ENCODE measurements at regions not wholly inside any gene's neighbourhood (a gene's known extent, or its start where the extent isn't known, plus 50 kb on each side); places are given as distances from the start of the nearest gene placed in this dataset.

DNA sequence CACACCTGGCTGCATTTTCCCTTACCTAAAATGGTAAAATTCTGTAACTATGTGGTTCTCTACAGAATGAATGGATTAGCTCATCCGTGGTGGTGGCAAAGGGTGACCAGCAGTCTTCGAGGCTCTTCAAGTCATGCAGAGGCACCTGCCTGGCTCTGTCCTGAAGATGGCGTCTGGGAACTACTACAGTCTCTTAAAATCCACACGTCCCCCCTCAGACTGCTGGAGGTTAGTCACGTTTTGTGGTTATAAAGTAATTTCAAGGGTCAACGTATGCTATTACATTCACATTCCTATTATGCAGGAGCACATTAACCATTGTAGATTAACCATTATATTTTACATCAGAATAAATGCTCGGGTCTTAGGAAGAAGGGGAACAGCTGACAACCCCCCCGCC is 616.7 kb downstream of the GALR1 start:
- DNase-seq: no peak

DNA sequence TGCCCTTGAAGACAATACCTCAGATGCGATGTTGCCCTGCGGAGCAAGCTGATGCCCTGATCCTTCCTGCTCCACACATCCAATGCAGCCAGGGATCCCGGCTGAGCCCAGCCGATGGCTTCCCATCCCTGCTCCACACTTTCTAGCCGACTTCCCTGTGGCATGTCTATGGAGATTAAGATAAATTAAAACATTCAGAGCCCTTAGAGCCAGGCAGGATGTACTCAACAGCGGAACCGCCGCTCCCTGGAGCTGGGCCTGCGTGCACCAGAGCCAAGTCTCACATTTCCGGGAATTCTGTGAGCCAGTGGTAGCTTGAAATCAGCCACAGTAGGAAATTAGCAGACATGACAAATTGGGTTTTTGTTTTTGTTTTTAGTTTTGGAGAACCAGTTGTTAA is 620.6 kb downstream of the GALR1 start:
- no peak for DNase-seq

DNA sequence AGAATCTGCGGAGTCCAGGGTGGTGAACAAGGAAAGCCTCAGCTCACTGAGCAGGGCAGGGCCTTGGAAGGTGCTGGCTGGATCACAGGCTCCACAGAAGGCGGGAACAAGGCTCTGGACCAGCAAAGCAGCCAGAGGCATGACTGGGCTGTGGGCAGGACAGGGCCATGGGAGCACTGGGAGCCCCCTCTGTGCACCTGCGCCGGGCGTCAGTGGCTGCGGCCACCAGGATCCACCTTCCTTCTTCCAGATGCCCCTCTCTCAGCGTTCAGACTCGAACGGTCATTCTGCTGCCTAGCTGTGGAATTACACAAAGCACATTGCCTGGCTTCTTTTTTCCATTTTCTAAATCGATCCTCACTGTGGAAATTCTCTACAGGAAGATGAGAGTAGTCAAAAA is 621.2 kb downstream of the GALR1 start:
- no peak for DNase-seq

DNA sequence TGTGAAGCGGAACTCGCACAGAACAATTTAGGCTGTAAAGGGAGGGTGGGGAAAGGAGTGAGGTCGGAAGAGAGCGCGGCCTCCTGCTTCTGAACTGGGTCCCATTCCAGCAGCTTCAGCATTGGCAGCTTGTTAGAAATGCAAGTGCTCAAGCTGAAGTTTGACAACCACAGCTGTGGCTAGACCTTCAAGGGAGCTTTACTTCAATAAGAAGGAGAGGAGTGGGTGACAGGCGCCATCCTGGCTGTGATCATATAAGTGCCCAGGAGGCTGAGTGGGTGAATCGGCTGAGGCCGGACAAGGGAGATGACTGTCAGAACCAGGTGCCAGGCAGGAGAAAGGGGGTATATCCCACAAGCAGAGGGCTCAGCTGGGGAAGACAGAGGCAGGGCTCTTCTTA is 622.5 kb downstream of the GALR1 start:
- DNase-seq: no peak

DNA sequence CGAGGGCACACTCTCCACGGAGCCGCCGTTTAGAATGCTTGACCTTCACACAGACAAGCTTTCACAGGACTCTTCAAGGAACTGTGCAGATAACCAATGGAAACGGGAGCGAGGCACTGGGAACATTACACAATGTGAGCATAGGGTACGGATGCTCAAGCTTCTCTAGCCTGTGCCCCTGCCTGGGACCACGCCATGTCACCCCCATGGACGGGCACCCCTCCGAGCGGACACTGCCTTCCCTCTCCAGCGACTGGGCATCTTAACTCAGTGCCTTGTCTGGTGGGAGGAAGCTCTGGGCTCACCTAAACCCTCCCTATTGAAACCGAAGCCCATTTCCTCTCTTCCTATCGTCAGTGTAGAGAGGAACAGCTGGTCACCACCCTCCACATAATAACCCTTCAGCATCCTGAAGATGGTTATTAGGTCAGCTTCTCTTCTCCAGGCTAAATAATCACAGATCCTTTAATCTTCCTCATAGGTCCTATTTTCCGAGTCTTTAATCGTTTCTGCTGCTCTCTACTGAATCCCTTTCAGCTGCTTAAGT is 626.7 kb downstream of the GALR1 start:
- DNase-seq: no peak

DNA sequence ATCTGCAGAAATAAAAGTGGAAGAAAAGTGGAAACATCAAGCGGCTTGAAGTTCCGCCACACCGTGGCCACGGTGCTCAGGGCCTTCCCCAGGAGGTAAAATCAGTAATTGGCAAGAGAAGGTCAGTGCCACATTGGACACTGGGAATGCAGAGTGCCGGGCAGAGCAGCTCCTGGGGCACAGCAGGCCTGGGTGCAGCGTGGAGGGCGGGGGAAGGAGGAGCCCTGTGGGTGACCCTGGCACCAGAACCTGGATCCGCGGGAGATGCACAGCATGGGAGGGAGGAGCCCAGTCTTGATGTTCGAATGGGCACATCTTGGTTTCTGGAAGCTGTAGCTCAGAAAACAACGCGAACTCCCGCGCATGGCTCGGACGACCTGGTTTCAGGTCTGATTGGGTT is 630.2 kb downstream of the GALR1 start:
- DNase-seq: no peak

DNA sequence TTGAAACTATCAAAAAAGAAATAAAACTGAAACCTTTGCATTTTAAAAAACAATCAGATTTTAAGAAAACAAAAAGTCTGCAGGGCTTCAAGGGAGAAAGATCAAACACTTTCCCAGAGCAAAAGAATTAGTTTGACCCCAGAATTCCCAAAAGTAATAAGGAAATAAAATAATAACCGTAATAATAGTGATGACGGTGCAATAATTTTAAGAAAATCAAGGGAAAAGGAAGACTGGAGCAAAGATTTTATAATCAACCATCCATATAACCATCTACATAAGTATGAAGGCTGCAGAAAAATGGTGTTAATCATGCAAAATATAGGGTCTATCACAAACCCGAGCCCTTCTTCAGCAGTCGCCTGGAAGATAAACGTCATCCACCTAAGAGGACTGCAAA is 634.8 kb downstream of the GALR1 start:
- DNase-seq: no peak

DNA sequence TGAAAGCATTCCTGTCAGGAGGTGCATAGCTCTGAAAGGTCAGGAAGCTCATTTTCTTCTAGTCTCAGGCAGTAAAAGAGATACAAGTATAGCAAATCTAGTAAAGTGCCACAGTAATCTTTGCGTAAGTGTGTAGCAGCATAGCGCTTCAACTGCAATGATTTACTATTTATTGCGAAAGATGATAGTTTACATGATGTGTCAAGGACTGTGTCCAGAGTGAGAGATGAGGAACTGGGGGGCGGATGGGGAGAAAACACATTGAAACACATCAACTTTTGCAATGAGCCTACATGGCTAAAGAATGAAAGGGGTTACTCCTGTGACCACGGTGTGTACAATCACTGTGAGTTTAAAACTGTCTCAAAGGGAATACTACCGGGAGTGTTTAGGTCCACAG is 644.4 kb downstream of the GALR1 start:
- no peak for DNase-seq

DNA sequence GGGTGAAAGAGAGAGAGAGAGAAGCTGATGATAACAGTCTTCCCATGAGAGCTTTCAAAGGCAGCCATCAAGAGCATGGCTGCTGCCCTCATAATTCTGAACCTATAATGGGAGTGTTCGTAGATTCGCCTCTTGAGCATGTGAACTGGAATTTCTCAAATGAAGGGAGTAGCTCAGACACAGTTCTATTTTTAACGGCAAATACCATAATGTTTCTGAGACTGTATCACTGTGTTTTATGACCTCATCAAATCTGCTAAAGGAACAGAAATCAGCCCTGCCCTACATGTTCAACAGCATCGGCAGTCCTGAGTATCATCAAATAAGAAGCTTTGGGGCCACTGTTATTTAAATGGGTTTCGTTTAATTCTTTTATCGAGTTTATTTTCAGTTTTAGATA is 645.6 kb downstream of the GALR1 start:
- no peak for DNase-seq

DNA sequence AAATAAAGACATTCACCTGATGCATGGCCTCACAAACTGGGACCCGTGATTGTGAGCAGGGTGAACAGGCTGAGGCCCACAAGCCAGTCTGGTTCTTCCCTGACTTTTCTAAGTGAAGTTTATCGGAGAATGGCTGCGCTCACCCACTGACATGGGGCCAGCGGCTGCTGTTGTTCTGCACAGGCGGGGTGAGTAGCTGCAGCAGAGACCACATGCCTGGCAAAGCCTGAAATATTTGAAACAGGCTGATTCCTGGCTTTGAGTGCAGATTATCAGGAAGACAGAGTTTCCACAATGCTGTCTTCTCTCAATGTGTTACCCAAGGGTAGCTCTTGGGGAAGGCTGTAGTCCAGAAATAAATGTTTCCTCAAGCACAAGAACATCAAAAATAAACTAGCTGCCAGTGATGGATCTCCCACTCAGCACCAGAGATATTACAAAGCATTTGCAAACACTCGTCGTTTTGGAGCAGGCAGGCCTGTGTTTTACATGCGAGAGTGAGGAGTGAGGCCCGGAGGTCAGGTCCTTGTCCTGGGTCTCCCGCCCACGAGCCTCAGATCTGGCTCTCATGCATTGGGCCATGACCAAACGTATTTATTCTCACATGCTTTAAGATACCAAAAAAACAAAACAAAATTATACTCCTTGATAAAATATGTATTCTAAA is 647.1 kb downstream of the GALR1 start:
- no peak for DNase-seq

DNA sequence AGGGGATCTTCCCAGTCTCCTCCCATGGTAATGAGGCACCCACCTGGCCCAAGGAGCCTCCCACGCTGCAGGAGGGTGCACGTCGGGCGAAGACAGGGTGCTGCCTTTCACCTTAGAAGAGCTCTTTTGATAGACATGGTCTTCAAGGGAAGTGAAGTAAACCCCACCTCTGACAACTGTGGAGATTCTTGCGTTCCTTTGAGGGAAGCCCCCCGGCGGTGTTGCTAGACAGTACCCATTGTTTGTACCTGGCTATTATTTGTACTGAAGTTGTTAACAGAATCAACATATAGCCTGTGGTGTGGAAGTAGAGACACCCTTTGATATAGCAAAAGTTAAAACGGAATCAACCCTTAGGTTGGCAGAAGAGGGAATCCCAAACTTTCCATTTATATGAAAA is 648.0 kb downstream of the GALR1 start:
- DNase-seq: no peak

DNA sequence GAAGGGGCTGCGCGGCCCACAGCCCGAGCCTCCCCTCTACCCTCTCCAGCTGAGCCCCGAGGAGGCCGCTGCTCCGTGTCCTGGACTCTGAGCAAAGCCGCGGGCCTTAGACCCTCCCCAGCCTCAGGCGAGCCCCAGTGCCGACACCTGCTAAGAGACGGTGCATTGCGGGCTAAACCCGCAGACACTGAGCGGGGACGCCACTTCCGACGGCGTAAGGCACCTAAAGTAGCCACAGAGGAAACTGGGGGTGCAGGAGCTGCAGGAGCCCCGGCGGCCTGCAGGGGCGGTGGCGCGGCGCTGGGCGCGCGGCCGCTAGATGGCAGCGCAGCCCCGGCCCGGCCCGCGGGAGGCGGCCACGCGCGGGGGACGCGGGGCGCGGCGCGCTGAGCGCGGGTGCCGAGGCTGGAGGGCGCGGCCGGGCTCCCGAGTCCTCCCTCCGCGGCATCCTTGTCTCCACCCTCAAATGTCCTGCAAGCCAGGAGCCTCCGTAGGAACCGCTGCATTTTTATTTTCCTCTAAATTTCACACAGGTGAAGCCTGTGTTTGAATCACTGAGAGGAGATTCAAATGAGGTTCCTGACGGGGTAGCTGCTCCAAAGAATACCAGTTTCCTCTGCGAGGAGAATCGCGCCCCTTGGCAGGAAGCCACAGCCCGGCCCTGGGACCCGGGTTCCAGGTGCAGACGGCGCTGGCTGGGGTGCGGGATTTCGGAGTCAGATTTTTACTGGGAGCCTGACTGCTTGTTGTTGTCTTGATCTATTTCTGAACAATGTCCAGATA is 650.5 kb downstream of the GALR1 start:
- DNase-seq: peak; percentile 80

DNA sequence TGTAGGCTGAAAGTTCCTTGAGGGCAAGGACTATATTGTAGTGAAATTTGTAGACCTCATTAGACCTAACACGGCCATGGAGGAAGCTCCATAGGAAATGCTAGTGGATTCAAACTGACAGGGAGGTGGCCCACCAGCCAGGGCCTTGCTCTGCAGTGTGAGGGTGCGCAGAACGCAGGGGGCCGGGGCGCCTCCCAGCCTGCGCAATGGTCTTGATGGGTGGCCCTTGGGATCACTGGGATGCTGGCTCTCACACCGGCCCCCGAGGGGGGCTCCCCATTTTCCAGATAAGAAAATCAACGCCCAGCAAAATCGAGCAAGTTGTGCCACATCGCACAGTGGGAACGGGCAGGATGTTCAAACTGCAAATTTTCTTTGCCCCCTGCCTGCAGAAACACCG is 655.4 kb downstream of the GALR1 start:
- DNase-seq: no peak

DNA sequence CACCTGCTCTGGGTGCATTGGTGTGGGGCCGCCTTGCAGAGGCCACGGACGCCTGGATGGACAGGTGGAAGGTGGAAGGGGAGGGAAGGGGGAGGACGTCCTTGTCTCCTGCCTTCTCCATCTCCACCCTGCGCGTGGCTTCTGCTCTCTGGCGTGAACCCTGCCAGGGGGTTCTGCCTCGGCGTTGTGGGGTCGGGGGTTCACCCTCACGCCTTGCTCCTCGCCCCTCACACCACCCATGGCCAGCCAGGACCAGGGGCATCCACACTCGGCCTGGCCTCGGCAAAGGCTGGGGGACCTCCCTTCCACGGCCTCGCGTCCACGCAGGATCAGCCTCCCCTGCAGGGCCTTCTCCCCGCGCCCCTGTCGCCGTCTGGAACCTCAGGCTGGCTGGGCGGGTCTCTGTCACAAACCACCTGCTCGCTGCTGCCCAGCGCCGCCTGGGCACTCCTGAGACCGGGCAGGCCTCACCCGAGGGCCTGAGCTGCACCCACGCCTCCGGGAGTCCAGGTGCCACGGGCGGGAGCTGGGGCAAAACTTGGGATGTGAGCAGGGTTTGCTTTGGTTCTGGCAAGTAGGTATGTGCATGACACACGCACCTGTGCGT is 655.9 kb downstream of the GALR1 start:
- DNase-seq: no peak

DNA sequence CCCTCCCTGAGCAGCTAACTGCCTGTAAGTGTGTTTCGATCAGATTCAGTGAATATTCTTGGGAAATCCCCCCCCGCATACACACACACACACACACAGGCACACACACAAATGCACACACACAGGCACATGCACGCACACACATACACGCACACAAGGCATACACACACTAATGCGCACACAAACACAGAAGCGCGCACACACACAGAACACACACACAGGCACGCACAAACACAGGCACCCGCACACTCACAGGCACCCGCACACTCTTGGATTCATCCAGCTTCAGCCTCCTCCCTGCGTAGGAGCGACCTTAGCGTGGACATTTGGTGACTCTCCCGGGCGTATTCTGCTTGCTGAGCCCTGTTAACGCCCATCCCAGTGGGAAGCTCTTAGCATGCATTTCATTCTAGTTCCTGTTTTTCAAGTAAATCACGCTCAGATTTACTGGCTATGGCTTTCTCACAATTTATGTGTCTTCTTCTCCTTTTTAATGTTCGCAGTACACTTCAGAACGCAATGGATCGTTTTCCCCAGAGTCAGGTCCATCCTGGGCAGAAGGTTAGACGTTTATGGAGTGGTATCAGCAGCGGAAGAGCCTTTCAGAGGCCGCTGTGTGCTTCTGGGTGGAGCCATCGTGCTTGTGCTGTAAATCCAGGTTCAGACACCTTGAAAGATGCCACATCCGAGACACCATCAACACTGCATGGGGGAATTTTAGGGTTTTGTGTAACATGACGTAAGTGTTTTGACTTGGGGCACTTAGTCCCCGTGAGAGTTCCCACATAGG is 656.6 kb downstream of the GALR1 start:
- DNase-seq: no peak

DNA sequence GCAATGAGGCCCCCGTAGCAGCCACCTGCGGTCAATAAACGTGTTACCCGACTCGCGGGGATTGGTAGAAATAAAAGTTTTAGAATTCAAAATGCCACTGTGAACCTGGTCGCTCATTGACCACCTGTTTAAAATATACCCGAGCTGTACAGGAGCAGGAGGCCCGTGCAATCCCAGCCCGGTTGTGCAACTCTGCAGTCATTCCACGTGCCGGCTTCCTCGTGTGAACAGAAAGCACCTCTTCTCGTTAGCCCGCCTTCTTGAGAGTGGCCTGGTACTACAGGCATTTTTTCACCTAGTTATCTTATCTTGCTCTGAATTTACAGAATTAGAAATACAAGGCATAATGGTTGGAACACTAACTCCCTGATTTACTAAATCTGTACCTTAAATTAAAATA is 660.7 kb downstream of the GALR1 start:
- DNase-seq: no peak

DNA sequence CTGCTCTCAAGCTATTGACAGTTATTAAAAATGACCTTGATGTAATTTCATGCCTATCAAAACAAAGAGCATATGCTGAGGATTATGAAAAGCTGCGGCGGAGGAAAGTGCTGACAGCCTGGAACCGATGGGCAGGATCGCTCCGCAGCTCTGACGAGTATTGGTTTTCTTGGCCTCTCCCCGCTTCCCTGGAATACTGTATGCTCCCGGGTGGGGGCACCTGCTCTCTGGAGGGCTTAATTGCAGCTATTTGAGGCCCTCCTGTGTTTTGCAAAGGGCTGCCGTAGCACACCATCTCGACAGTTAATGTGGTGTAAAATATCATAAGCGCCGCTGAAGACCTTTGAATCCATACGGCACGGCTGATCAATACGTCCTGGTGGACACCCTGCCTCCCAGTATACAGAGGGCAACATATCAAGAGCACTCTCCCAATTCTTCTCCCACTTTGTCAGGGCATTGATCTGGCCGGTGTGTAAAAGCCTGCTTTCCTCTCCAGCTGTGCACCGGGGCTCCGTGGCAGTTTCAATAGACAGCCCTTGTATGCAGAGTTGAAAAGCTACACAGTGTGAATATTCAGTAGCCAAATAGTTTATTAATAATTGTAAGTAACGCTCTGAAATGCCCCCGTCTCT is 662.4 kb downstream of the GALR1 start:
- no peak for DNase-seq

DNA sequence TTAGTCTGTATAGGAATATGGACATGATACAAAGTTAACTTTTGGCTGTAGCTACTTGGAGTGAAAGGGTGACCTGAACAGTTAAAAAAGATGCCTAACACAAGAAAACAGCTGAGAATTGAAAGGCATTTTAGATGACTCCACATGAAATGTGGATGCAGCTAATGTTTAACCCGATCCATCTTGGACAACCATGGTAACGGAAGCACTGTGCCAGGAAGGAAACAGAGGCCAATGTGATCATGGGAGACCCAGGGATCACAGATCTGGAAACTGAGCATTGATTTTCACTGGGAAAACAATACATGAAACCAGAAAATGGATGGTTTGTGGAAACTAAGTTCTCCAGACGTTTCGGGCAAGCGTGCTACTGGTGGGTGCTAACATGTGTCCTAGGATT is 669.1 kb downstream of the GALR1 start:
- DNase-seq: no peak

DNA sequence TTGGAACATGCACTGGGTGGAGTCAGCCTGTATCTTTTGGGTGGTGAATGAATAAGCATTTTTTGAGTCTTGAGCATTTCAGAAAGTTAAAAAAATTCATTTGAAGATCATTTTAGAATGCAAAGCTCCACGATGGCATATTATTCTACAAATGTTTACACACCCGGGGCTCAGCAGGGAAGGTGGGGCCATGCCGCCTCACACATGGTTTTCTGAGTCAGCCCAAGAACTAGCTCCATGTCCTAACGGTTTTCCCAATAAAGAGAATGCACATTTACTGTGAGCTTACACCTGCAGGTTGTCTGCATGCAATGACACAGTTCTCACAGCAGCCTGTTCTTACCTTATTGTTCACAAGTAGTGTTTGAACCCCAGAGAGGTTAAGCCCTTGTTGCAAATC is 670.3 kb downstream of the GALR1 start:
- DNase-seq: no peak

DNA sequence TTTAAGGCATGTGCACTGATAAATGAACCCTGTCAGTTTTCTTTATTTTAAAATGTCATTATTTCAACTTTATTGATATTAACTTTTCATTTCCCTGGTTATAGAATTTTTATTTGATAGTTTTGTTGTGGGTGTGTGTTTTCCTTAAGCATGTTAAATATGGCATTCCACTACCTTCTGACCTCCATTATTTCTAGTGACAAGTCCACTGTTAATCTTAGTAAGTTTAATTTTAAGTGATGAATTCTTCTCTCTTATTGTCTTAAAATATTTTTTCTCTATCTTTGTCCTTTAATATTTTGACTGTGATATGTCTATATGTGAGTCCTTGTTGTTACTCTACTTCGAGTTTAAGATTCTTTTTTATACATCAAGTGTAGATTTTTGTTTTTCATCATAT is 685.7 kb downstream of the GALR1 start:
- DNase-seq: no peak

DNA sequence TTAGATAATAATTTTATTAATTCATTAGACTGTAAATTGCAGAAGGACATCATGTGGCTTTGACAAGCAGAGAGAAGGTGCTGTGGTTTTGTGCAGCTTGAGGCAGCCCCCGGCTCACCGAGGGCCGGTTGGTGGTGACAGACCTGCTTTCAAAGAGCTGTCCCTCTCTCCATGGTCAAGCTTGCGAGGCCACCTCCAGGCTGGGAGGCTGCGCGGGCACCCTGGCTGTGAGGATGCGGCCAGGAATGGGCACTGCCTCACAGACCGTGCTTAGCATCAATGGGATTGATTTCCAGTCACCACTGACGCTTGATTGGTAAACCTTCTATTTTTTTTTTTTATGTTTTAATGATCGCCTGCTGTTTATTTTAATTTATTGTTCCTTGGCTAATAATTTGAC is 690.9 kb downstream of the GALR1 start:
- no peak for DNase-seq

DNA sequence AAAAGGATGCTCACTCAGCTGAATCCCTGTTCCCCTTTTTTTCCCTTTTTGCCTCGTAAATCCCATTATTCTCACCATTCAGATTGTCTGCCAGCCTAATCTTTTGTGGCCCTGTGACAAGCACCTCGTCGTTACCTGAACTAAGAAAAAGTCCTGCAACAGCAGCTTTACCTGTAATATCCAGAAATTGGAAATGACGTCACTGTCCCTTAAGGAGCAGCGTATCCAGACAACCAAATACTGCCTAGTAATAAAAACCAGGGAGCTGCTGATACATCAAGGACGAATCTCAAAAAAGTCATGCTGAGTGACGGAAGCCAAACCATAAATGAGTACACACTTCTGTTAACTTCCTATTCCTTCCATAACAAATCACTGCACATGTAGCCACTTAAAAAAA is 694.9 kb downstream of the GALR1 start:
- no peak for DNase-seq

DNA sequence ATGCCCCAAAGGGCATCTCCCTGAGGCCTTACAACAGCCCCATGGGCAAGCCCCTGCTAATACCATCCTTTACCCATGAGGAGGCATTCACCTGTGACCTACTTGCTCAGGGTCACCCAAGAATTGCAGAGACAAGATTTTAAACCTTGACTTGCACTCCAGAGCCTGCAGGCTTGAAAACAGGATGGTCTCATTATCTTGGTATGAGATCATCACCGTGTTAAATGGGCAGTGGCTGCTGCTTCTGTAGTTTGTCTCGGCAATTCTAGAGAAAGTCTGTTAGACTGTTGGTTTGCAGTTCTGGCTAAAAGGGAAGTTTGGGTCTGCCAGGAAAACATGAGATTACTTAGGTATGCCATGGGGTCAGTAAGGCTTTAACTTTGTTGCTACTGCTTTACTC is 698.9 kb downstream of the GALR1 start:
- no peak for DNase-seq
